ENCODE measurements at regions not wholly inside any gene's neighbourhood (a gene's known extent, or its start where the extent isn't known, plus 50 kb on each side); places are given as distances from the start of the nearest gene placed in this dataset.
"Not testable (repeated sequence)": the region's sequence is repeated elsewhere in the genome, so short reads cannot be mapped to it uniquely, and the experiment has no call there.

DNA sequence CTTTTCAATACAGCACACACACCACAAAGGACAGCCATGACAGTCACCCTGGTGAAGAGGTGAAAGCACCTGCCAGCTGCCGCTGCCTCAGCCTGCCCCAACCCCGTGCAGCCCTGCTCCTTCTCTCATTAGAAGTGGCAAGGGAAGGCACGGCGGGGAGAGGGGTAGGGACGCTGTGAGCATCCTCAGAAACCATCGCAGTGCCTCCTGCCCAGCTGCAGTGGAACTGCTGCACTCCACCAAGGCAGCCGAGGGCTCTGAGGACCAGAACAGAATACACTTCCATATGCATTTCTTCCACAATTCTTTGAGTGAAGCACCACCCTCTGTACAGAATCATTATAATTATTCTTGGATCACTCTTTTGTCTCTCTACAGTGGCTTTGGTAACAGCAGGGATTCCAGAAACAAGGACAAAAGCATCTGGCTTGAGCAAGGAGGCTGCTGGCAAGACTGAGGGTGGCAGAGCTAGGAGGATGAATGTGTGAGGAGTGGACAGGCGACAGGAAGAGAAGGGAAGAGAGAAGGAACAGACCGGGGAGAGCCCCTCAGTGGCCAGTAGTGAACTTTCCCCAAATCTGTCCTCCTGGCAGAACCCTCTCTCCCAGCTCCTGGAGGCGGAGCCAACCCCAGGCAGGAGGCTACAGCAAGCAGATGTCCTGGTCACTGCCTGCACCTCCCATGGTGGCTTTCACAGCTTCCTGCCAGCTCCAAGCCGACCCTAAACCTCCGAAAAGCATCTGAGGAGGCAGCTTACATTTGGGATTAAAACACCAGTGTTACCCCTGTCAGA lies 73.2 kb downstream of the MTNR1A start:
- DNase-seq = no peak

- DNase-seq = no peak
Observed at GRCh38 chr4:186475202-186475601, 80.2 kb downstream of the MTNR1A start.

DNA sequence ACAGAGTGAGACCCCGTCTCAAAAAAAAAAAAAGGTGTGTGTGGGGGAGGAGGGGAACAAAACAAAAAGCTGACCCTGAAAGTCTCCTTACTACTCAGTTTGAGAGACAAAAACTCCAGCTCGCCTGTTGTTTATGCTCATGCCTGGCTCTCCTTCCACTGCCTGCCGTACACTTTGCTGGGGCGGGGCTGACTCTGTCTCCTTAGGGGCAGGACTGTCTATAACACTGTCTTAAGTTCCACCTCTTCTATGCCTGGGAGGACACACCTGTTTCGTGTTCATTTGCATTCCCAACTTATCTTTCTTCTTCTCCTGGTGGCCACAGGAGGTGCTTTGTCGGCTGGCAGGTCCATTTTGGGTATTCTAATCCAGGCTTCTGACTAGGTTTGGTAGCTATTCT lies 81.4 kb downstream of the MTNR1A start:
- DNase-seq = no peak

- DNase-seq = peak; percentile 32
Observed at GRCh38 chr4:186472948-186473347, 82.4 kb downstream of the MTNR1A start.

DNA sequence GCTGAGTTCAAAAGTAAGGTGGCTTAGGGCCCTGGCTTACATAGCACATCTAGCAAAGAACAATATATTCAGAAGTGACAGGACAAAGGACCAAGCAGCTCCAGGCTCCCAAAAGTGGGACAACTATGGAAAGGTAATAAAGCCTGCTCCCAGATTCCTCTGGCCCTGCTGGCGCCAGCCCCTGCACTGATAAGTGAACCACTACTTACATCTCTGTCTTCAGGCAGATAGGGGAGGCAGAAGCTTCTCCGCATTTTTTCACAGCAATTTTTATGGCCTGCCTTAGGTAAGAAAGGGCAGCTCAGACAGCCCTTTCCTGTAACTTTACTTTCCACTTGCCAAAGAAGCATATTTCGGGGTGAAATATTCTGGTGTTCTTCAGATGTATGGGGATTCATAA lies 83.9 kb downstream of the MTNR1A start:
- DNase-seq = no peak

DNA sequence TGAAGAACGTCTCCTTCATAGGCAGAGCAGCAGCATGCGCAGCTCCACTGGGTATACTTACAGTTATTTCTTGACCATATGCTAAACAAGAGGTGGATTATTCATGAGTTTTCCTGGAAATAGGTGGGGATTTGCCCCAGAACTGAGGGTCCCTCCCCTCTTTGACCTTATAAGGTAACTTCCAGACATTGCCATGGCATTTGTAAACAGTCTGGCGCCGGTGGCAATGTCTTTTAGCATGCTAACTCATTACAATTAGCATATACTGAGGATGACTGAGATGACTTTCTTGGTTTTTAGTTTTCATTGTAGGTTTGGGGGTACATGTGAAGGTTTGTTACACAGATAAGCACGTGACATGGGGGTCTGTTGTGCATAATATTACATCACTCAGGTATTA lies 97.3 kb downstream of the MTNR1A start:
- no peak for DNase-seq

DNA sequence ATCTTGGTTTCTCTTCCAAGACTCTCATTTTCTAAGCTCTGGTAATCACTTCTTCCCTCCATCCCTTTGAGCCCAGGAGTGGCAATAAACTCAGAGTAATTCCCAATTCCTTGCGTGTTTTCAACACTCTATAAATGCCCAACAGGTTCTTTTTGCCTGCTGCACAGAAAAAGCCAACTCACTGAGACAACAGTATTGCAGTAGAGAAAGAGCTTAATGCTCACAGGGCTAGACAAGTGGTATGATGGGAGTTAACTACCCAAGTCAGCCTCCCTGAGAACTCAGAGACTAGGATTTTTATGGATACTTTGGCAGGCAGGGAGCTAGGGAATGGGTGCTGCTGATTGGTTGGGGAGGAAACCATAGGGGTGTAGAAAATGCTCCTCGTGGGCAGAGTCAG lies 103.4 kb downstream of the MTNR1A start:
- no peak for DNase-seq

DNA sequence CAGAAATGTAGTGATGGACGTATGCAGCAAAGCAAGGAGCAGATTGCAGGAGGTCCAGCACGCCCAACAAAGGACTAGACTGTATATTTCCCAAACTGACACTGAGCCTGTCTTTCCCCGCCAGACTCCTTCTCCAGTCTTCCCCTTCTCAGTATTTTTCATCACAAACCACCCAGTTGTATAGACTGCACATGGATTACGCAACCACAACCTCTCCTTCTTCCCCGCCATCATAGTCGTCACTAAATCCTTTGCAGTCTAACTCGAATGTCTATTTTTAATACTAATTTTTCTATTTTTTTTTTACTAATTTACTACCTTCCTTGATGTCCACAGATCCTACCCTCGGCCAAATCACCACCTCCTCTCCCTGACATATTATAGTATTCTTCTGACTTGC lies 105.4 kb downstream of the MTNR1A start:
- no peak for DNase-seq

GRCh38 chr4:186445040-186445439 lies 110.3 kb downstream of the MTNR1A start:
- no peak for DNase-seq

- DNase-seq = no peak
Observed at GRCh38 chr4:186441502-186441901, 113.9 kb downstream of the MTNR1A start.

GRCh38 chr4:186428481-186428880 lies 126.9 kb downstream of the MTNR1A start:
- no peak for DNase-seq

DNA sequence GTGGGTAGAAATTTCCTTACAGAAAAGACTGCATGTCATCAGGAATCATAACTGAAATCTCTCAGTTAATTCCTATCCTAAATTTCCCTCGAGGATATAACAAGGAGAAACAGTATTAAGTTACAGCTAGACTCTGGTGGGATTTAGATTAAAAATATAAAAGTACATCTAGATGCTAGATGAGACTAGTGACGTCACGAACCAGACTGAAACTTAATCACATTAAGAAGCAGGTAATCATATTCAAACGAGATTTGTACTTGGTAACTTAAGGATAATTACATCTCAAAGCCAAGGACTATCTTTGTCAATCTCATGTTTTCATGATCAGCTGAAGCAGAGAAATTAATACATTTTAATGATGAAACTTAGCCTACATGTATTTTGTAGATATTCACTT lies 130.6 kb downstream of the MTNR1A start:
- no peak for DNase-seq

GRCh38 chr4:186422296-186422695 lies 133.1 kb downstream of the MTNR1A start:
- DNase-seq = no peak

DNA sequence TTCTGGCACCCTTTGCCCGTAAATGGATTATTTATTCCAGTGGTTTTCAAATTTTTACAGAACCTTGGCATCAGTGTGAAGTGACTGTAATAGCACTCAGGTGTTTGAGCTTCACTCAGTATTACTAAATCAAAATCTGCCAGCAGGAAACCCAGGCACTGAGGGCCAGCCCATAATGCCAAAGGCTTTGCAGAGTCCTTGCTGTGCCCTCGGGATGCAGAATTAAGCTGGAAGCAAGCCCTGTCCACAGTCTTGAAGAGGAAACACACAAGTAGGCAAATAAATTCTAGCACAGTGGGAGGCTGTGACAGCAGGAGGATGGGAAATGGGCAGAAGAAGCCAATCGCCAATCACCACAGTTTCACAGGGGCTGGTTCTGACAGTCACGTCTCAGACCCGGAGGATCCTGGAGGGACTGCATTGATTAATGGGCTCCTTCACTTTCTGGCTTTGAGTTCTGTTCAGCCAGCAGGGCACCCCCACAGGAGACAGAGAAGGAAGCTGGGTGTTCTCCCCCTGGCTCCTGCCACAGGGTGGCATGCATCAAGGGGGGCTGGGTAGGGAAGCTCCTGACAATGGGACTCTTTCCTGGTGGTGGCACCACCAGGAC lies 138.8 kb downstream of the MTNR1A start:
- DNase-seq = no peak

DNA sequence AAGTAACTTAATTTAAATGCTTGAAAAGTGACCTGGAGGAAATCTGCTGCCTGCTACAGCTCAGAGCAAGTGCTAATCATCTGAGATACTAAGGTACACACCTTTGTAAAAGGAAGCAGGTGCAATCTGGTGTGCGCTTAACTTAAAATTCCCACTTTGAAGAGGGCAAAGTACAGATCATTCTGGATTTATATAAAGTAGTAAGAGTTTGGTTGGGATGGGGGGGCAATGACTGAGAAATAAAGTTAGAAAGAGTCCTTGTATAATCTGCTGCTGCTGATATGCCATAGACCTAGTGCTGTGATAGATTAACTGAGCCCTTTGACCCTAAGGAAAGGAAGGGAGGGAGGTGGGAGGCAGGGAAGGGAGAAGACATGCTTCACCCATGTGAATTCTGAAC lies 141.0 kb downstream of the MTNR1A start:
- DNase-seq = no peak

- no peak for DNase-seq
Observed at GRCh38 chr4:186405957-186406356, 140.0 kb downstream of the F11 start.

GRCh38 chr4:186404562-186405134 lies 138.7 kb downstream of the F11 start:
- no peak for DNase-seq

DNA sequence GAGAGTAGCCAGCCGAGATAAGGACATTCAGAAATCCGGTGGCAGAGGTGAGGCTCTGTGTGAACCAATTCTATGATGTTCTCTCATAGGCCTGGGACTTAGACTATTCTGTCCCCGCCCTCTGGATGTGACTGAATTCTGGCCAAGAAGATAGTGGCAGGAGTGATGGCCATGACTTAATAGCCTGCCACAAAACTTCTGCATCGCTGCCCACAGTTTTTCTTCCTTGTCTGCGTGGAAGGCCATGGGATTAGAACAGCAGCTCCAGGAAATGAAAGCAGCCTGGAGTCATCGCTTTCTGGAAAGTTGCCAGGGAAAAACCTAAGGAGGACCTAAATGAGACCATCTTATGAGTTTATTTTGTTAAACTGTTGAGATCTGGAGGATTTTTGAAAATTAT lies 134.7 kb downstream of the F11 start:
- no peak for DNase-seq

GRCh38 chr4:186392017-186392416 lies 126.0 kb downstream of the F11 start:
- DNase-seq = no peak

- DNase-seq = not testable (repeated sequence)
Observed at GRCh38 chr4:186384328-186384727, 118.3 kb downstream of the F11 start.

DNA sequence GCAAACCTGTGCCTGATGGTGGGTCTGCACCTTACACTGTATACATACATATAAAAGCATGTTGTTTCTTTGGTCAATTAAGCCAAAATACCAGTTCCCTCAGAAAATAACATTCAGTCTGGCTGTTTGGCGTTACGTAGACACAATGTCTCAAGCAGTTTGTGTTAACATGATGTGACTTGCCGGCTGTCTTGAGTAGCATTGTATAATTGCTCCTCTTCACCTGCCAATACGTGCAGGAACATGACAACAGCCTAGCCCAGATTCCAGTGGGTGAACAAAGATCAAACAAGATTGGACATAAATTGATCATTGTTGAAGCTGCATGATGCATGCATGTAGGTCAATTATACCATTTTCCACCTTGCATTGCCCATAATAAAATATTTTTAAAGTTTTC lies 102.3 kb downstream of the F11 start:
- no peak for DNase-seq

DNA sequence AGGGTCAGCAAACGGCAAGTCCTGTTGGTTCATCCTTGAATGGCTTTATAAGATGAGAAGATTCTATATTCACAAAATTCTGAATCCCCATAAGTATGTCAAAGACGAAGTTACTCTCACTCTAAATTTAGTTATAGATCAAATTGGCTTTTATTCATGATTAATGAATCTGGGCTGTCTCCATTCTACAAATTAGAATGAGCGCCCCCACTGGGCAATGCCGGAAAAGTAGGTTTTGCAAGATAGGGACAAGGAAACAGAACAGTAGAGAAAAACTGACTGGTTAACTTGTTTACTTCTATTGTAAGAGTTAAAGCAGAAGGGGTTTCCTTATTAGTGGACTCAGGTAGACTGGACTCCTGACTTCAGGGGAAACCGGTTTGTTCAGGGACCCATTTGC lies 100.3 kb downstream of the F11 start:
- no peak for DNase-seq

GRCh38 chr4:186363038-186363437 lies 97.0 kb downstream of the F11 start:
- DNase-seq = not testable (repeated sequence)

Measured in muscle of arm (tissue), 1 donor.